Hematopoietic multipotent progenitor cell treated with erythropoietin and hydrocortisone succinate and interleukin-3 and kit ligand, for 4 days (in vitro differentiated cells): ENCODE measurements at regions not wholly inside any gene's neighbourhood (a gene's known extent, or its start where the extent isn't known, plus 50 kb on each side); places are given as distances from the start of the nearest gene placed in this dataset.

Experiments used
- DNase-seq: peaks from one replicate; pipeline ENCODE4 v3.0.0-alpha.2; 2015

DNA sequence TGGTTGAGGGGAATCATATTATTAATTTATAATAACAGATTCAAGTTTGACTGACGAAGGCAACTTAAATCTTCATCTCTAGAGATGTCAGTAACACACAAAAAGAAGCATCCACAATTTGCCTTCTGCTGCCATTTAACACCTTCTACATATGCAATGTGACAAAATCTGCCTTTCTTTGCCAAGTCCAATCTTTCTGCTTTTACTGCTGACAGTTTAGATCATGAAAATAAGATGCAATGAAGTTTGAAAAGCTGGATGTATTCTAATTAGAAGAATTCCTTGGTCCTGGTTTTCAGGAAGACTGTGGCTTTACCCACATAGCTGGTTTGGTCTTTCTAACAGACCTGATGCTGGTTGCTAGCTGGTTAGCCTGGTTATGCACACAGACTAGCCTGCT lies 178.9 kb downstream of the ACER2 start:
- no peak for DNase-seq

GRCh38 chr9:19583890-19584289 lies 175.1 kb downstream of the ACER2 start:
- DNase-seq: peak; percentile 3

DNA sequence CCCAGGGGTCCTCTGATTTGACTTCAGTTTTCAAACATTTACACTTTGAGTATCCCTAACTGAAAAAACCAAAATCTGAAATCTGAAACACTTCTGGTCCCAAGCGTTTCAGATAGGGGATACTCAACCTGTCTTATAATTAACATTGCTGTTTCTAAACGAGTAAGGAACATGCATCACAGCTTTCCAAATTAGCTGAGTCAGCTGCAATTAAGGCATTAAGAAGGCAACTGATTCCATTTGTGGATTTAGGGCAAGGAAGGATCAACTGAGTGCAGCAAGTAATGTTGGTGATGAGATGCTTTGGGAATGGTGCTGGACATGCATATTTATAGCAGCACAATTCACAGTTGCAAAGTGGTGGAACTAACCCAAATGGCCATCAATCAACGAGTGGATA lies 168.6 kb downstream of the ACER2 start:
- DNase-seq: no peak

DNA sequence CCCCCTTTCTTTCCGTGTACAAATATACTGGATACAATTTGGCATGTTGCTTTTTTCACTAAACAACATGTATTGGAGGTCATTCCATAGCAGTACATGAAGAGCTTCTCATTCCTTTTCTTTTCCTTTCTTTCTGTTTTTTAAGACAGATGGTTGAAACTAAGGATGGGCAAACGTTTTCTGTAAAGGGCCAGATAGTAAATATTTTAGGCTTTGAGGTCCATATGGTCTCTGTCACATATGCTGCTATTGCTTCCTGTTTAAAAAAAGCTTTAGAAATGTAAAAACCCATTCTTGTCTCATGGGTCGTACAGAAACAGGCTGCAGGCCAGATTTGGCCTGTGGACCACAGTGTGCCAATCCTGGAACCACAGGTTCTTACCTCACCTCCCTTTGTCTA lies 160.1 kb downstream of the ACER2 start:
- no peak for DNase-seq

GRCh38 chr9:19564396-19565061 lies 155.7 kb downstream of the ACER2 start:
- no peak for DNase-seq

DNA sequence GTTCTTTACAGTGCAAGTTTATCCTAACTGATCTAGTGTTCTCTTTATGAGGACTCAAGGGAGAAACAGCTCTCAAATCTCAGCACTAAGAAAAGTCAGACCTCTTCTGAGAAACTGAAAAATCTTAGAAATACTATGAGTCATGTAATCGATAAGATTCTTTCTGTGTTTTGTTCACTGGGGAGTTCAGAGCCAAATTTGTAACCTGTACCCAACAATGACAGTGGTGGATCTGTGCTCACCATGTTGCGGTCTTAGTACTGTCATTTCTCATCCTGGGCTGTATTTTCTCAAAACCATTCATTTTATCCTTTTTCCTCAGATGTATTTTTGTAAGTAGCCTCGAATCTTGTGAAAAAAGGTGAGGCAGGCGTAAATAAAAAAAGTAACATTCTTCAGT lies 146.4 kb downstream of the ACER2 start:
- DNase-seq: no peak

- DNase-seq: peak; percentile 65
Measured at GRCh38 chr9:19554529-19554928, 145.7 kb downstream of the ACER2 start.

DNA sequence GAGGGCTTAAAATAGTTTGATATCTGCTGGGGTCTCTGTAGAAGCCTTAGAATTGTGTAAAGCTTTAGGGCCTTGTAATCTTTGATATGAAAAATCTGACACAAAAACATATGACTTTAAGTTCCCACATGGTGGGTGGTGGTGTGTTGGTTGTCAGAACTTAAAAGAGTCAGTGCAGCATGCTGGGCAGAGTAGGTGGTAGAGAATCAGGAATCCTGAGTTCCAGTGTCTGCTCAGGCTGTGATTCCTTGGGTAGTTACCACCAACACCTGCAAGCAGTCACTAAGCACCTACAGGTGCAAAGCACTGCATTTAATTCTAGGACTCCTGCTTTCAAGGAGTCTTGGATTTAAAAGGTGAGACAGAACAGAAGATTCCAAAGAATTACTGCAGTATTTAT lies 144.6 kb downstream of the ACER2 start:
- no peak for DNase-seq

- DNase-seq: no peak
Measured at GRCh38 chr9:19552282-19553105, 143.7 kb downstream of the ACER2 start.

DNA sequence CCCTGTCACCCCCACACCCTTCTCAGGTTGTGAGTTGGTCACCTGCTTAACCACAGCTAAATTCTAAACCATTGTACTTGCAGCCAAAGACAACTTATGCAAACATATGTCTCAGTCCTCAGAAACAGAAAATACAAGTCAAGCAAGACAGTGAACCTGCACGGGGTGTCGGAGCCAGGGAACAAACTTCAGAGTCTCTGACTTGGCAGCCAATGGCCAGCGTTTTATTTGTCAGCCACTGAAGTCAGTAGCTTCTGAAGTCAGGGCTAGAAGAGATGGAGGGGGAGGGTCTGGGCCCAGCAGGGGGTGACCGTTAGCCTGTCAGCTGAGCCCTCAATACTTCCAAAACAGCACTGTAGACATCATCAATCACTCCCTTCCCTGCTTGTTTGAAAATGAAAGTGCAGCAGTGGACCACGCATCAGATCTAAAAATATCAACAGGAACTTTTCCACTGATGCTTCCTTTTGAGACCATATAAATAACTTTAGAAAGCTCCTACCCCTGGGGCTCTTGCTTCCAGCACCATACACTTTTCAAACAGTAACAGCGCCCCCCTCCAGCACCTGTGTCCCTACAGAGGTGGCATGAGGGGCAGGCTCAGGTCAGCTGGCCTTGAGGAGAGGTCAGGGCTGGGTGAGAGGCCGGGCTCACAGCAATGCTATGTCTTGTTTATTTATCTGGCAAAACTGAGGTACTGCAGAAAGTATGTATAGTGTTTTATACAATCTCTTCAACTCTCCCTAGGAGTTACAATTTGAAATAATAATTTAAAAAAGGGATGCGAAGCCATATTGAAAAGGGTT lies 142.5 kb downstream of the ACER2 start:
- peak; percentile 5 for DNase-seq

DNA sequence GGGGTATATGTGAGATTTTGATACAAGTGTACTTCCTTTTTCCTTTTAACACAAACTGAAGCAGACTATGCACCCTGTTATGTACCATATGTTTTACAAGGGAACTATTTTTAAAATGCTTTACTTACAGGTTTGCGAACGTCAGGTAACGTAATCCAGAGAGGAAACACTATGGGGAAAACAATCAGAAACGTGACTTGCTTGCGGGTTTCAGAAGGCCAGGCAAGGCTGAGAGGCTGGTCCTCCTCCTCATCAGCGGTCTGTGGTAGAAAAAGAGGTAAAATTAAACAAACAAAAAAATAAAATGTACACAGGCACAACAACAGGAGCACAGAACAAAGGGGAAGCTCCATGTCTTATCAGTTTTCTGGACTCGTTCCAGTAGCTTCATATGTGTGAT lies 141.2 kb downstream of the ACER2 start:
- peak; percentile 45 for DNase-seq

- peak; percentile 7 for DNase-seq
Measured at GRCh38 chr9:19533373-19533772, 124.6 kb downstream of the ACER2 start.

GRCh38 chr9:19527663-19528062 lies 118.9 kb downstream of the ACER2 start:
- no peak for DNase-seq

DNA sequence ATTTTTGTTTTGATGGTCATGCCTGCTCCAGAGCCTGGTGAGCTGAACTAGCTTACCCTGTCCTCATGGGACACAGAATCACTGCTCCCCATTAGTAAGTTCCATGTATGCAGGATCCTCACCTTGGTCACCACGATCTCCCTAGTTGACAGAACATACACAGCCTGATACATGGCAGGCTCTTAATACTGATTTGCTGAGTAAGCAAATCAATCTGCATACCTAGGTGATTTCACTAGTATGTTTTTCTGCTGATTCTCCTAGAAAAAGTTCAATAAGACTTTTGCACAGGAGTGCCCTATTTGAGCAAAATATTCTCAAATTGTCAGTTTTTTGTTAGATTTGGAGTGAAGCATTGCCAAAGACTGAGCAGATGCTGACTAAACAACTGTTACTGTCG lies 113.7 kb downstream of the ACER2 start:
- DNase-seq: no peak

DNA sequence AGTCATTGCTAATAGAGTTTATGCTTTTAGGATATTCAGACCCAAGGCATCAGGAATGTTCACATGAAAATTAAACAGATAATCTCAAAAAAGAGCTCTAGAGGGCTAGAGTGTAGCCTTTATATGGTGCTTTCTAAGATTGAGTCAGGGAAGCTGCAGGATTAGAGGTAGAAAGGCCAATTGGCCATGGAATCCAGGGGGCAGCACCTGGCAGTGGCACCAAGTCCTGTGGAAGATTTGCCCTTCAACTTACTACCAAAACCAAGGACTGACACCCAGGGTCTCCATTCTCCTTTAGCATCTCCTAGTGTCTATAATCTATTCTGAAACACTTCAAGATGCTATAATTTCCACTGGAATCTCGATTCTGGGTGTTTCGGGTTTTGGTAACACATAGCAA lies 112.4 kb downstream of the ACER2 start:
- no peak for DNase-seq

- DNase-seq: peak; percentile 46
Measured at GRCh38 chr9:19517202-19517942, 108.6 kb downstream of the ACER2 start.

GRCh38 chr9:19516348-19516747 lies 107.5 kb downstream of the ACER2 start:
- no peak for DNase-seq

GRCh38 chr9:19513671-19514275 lies 105.0 kb downstream of the ACER2 start:
- DNase-seq: no peak

GRCh38 chr9:19512103-19512832 lies 103.5 kb downstream of the ACER2 start:
- DNase-seq: no peak

- no peak for DNase-seq
Measured at GRCh38 chr9:19511694-19512093, 102.9 kb downstream of the ACER2 start.

- DNase-seq: no peak
Measured at GRCh38 chr9:19510907-19511306, 102.1 kb downstream of the ACER2 start.
